OCI-LY7 (cell line): ENCODE measurements at regions not wholly inside any gene's neighbourhood (a gene's known extent, or its start where the extent isn't known, plus 50 kb on each side); places are given as distances from the start of the nearest gene placed in this dataset.
A peak's percentile ranks its signal among the peaks of the same experiment; 100 is the strongest.

Source experiments
- BruUV-seq: library from RNA; stranded (reverse); fragments of 400-500 nt; replicated peaks from 2 replicates; lab custom pipeline; 2021; lab: Mats Ljungman, UMichigan
- CTCF ChIA-PET: fragments of 300-600 bp; sonication (Branson Sonifier 250); formaldehyde crosslinking; loops from one replicate; lab custom pipeline; 2022; ENCODE audit warnings: antibody characterized with exemption; ENCODE audit not compliant: unreplicated experiment; lab: Charles Lee
- POLR2A ChIA-PET: fragments of 300-600 bp; sonication (Branson Sonifier 250); formaldehyde crosslinking; loops from one replicate; lab custom pipeline; 2022; ENCODE audit warnings: antibody characterized with exemption; lab: Charles Lee
- DNase-seq: peaks from one replicate; pipeline ENCODE4 v3.0.0-alpha.2; 2015; ENCODE audit warnings: low spot score
- H2AFZ ChIP-seq: fragments of 200-600 bp; sonication (generic), shearing (Covaris generic); 2 replicates; pipeline ENCODE4 v1.6.1; 2014; ENCODE audit warnings: mild to moderate bottlenecking, antibody characterized with exemption, low read length, moderate library complexity
- H3K27ac ChIP-seq: fragments of 200-600 bp; sonication (generic); 2 replicates; pipeline ENCODE4 v1.5.1; 2014; ENCODE audit warnings: mixed run types, low read depth, mild to moderate bottlenecking, moderate library complexity, low read length, inconsistent platforms; ENCODE audit not compliant: poor library complexity, severe bottlenecking
- H3K36me3 ChIP-seq: fragments of 200-600 bp; sonication (generic); 2 replicates; pipeline ENCODE4 v1.6.1; 2014; ENCODE audit warnings: mild to moderate bottlenecking, antibody characterized with exemption, low read length, moderate library complexity, mixed read lengths; ENCODE audit not compliant: insufficient read depth
- H3K4me1 ChIP-seq: fragments of 200-600 bp; sonication (generic); 2 replicates; pipeline ENCODE4 v1.5.1; 2014; ENCODE audit warnings: mild to moderate bottlenecking, low read length; ENCODE audit not compliant: insufficient read depth, poor library complexity, severe bottlenecking
- H3K4me2 ChIP-seq: fragments of 200-600 bp; sonication (generic); 2 replicates; pipeline ENCODE4 v1.6.1; 2014; ENCODE audit warnings: mild to moderate bottlenecking, low read length
- H3K4me3 ChIP-seq: fragments of 200-600 bp; sonication (generic); 2 replicates; pipeline ENCODE4 v1.5.1; 2014; ENCODE audit warnings: mild to moderate bottlenecking, low read depth, low read length; ENCODE audit not compliant: poor library complexity, severe bottlenecking
- H3K79me2 ChIP-seq: fragments of 200-600 bp; sonication (generic); 2 replicates; pipeline ENCODE4 v1.6.1; 2016; ENCODE audit warnings: low read depth, mild to moderate bottlenecking, low read length, moderate library complexity, mixed read lengths; ENCODE audit not compliant: insufficient read depth
- H3K9me2 ChIP-seq: fragments of 200-600 bp; sonication (generic); 2 replicates; pipeline ENCODE4 v1.6.1; 2016; ENCODE audit warnings: mild to moderate bottlenecking, low read length, mixed read lengths; ENCODE audit not compliant: insufficient read depth
- H3K9me3 ChIP-seq: fragments of 200-600 bp; sonication (generic); 2 replicates; pipeline ENCODE4 v1.6.1; 2014; ENCODE audit warnings: mild to moderate bottlenecking, mixed run types, low read length, mixed read lengths
- H4K20me1 ChIP-seq: fragments of 200-600 bp; sonication (generic); 2 replicates; pipeline ENCODE4 v1.6.1; 2014; ENCODE audit warnings: mild to moderate bottlenecking, antibody characterized with exemption, low read length, moderate library complexity, mixed read lengths; ENCODE audit not compliant: insufficient read depth
- EZH2phosphoT487 ChIP-seq: fragments of 200-600 bp; sonication (generic); IDR thresholded peaks from 2 replicates; pipeline ENCODE4 v1.6.1; 2018; ENCODE audit warnings: low read depth, borderline replicate concordance, mild to moderate bottlenecking, mixed run types, antibody characterized with exemption, low read length, moderate library complexity, mixed read lengths
- intact Hi-C: fragments of 100-400 bp; cut with micrococcal nuclease; formaldehyde crosslinking; loops from one replicate; pipeline ENCODE4 v1.10.0; 2022; ENCODE audit not compliant: unreplicated experiment
- TF ChIP-seq, protein P1 (sequence below): fragments of 200-600 bp; sonication (generic); conservative IDR thresholded peaks from 2 replicates; pipeline ENCODE4 v1.5.1; 2014; ENCODE audit warnings: mild to moderate bottlenecking, antibody characterized with exemption, low read length, moderate library complexity, mixed read lengths

DNA sequence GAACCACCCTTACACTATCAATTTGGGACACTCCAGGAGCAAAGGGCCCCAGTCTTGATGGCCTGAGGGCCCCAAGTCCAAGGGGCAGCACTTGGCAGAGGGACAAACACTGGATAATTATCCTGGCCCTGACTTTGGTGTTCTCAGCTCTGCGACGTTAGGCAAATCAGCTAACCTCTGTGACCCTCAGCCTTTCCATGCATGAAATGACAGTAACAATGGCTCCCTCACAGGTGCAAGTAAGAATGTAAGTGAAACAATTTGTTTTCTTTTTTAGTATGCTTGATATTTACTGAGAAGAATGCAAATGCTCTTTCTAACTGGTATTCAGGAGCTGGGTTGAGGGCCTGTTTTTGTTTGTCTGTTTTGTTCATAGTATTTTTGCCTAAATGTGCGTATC is 61.6 kb upstream of the PRDX6 start:
- H3K4me2 ChIP-seq, result peak overlapping the region; percentile 76
- no peak overlapping the region for H2AFZ ChIP-seq
- CTCF ChIA-PET, result interaction anchor here (0.7 kb wide), 1 partner anchor 160 kb away, joined by 3 read pairs; no protein-coding TSS in a partner anchor

DNA sequence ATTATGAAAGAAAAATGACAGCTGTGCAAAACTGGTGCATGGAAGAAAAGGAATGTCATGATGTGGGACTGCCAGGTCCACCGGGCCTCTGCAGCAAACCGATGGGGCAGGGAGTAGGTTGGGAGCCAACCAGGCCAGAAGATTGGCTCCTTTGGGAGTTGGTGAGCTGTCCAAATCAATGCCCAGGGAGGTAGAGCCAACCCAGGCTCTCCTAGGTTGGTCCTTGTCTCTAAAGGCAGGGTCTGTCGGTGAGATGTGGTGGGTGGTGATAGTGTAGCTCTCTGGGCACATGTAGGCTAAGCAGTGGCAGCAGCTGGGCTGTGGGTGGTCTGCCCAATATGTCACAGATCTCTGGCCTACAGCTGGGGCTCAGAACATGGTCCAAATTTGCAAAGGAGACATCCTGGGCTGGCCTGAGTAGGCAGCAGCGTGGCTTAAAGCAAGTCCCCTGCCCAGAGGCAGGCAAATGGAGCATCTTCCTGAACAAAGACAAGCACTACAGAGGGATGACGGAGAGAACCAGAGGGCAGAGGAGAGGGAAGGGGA is 61.2 kb upstream of the PRDX6 start:
- peaks cover 4% of the 10 kb centered on the region; the same call in 1 of the 2 replicates for H3K9me3 ChIP-seq
- TF ChIP-seq, protein P1, sequence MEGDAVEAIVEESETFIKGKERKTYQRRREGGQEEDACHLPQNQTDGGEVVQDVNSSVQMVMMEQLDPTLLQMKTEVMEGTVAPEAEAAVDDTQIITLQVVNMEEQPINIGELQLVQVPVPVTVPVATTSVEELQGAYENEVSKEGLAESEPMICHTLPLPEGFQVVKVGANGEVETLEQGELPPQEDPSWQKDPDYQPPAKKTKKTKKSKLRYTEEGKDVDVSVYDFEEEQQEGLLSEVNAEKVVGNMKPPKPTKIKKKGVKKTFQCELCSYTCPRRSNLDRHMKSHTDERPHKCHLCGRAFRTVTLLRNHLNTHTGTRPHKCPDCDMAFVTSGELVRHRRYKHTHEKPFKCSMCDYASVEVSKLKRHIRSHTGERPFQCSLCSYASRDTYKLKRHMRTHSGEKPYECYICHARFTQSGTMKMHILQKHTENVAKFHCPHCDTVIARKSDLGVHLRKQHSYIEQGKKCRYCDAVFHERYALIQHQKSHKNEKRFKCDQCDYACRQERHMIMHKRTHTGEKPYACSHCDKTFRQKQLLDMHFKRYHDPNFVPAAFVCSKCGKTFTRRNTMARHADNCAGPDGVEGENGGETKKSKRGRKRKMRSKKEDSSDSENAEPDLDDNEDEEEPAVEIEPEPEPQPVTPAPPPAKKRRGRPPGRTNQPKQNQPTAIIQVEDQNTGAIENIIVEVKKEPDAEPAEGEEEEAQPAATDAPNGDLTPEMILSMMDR, result no peak
- no peak for TF ChIP-seq EZH2phosphoT487
- H3K9me2 ChIP-seq, result no peaks in the 10 kb centered on the region
- BruUV-seq, result TSS peak; percentile 66
- no peak overlapping the region for H2AFZ ChIP-seq
- peak overlapping the region; percentile 76 for H3K4me2 ChIP-seq
- H3K4me1 ChIP-seq, result peaks cover 94% of the 10 kb centered on the region
- H3K36me3 ChIP-seq, result peaks cover 14% of the 10 kb centered on the region
- H3K4me3 ChIP-seq, result peak overlapping the region; percentile 64
- H3K79me2 ChIP-seq, result peaks cover 20% of the 10 kb centered on the region; the same call in 1 of the 2 replicates
- H4K20me1 ChIP-seq, result no peaks in the 10 kb centered on the region
- ChIA-PET CTCF (interaction anchor here (0.7 kb wide), 1 partner anchor 161 kb away, joined by 3 read pairs; no protein-coding TSS in a partner anchor), POLR2A (interaction anchor here (0.5 to 2.3 kb wide), 6 partner anchors 10 to 408 kb away, joined by 3 to 12 read pairs (median 4); no protein-coding TSS in a partner anchor)
- peak overlapping the region; percentile 96 for H3K27ac ChIP-seq
- intact Hi-C loops, result loop anchor here (1.0 to 10.0 kb wide), 6 partner anchors 61 to 741 kb away; partner anchors contain the start of genes CENPL, DARS2, PRDX6 and RABGAP1L
- DNase-seq, result peak; percentile 71

More for the DNA sequence above, 61.6 kb upstream of the PRDX6 start:
- Histone ChIP-seq H3K9me2 (no peaks in the 10 kb centered on the region), H3K27ac (peak overlapping the region; percentile 96), H3K9me3 (peaks cover 4% of the 10 kb centered on the region; the same call in 1 of the 2 replicates), H3K36me3 (peaks cover 14% of the 10 kb centered on the region; the same call in 1 of the 2 replicates), H3K79me2 (peaks cover 20% of the 10 kb centered on the region; the same call in 1 of the 2 replicates), H3K4me3 (peak overlapping the region; percentile 64), H4K20me1 (no peaks in the 10 kb centered on the region), H3K4me1 (peaks cover 95% of the 10 kb centered on the region)
- intact Hi-C loops, result loop anchor here (1.0 to 10.0 kb wide), 5 partner anchors 62 to 742 kb away; partner anchors contain the start of genes CENPL, DARS2, PRDX6 and RABGAP1L
- BruUV-seq, result no TSS peak
- POLR2A ChIA-PET, result interaction anchor here (0.6 to 2.3 kb wide), 8 partner anchors 10 to 1002 kb away, joined by 3 to 12 read pairs (median 4); no protein-coding TSS in a partner anchor
- DNase-seq, result peak; percentile 91
- TF ChIP-seq EZH2phosphoT487, result no peak
- TF ChIP-seq, protein P1, result no peak
